ENCODE measurements at regions not wholly inside any gene's neighbourhood (a gene's known extent, or its start where the extent isn't known, plus 50 kb on each side); places are given as distances from the start of the nearest gene placed in this dataset.

GRCh38 chr5:81895307-81895706, 76.5 kb upstream of the ATG10 start:
- POLR2A ChIA-PET, result no interaction called here
- Mint-ChIP-seq H3K4me1 (ENCODE audit: low read depth) (no peaks in the 10 kb centered on the region), H3K4me3 (no peak overlapping the region), H3K9me3 (ENCODE audit: insufficient read depth) (peaks cover 5% of the 10 kb centered on the region), H3K36me3 (ENCODE audit: low read depth) (no peaks in the 10 kb centered on the region), H3K27me3 (ENCODE audit: low read depth) (no peaks in the 10 kb centered on the region), H3K27ac (no peak overlapping the region)
- CTCF ChIA-PET, result no interaction called here
- DNase-seq (no peak), ATAC-seq (no peak)

GRCh38 chr5:81893961-81894360, 77.9 kb upstream of the ATG10 start:
- no peak for DNase-seq
- Mint-ChIP-seq H3K27ac (no peak overlapping the region), H3K4me1 (ENCODE audit: low read depth) (no peaks in the 10 kb centered on the region), H3K27me3 (ENCODE audit: low read depth) (no peaks in the 10 kb centered on the region), H3K9me3 (ENCODE audit: insufficient read depth) (no peaks in the 10 kb centered on the region), H3K4me3 (no peak overlapping the region), H3K36me3 (ENCODE audit: low read depth) (no peaks in the 10 kb centered on the region)
- ATAC-seq, result no peak
- ChIA-PET CTCF (no interaction called here), POLR2A (no interaction called here)

GRCh38 chr5:81884871-81885270, 87.0 kb upstream of the ATG10 start:
- no peak for DNase-seq
- Mint-ChIP-seq H3K36me3 (ENCODE audit: low read depth) (no peaks in the 10 kb centered on the region), H3K27me3 (ENCODE audit: low read depth) (peaks cover 10% of the 10 kb centered on the region), H3K4me1 (ENCODE audit: low read depth) (no peaks in the 10 kb centered on the region), H3K4me3 (no peak overlapping the region), H3K27ac (no peak overlapping the region), H3K9me3 (ENCODE audit: insufficient read depth) (no peaks in the 10 kb centered on the region)
- CTCF ChIA-PET, result no interaction called here
- POLR2A ChIA-PET, result interaction anchor here (0.6 kb wide), 1 partner anchor 146 kb away, joined by 3 read pairs; no protein-coding TSS in a partner anchor
- ATAC-seq, result no peak

GRCh38 chr5:81883371-81883770, 88.5 kb upstream of the ATG10 start:
- CTCF ChIA-PET, result interaction anchor here (0.7 kb wide), 1 partner anchor 1249 kb away, joined by 3 read pairs; no protein-coding TSS in a partner anchor
- no peaks in the 10 kb centered on the region for H3K4me1 Mint-ChIP-seq (ENCODE audit: low read depth)
- no peak overlapping the region for H3K4me3 Mint-ChIP-seq
- POLR2A ChIA-PET, result no interaction called here
- peaks cover 12% of the 10 kb centered on the region for H3K27me3 Mint-ChIP-seq (ENCODE audit: low read depth)
- H3K27ac Mint-ChIP-seq, result no peak overlapping the region
- DNase-seq (no peak), ATAC-seq (no peak)
- H3K36me3 Mint-ChIP-seq (ENCODE audit: low read depth), result no peaks in the 10 kb centered on the region
- H3K9me3 Mint-ChIP-seq (ENCODE audit: insufficient read depth), result no peaks in the 10 kb centered on the region

GRCh38 chr5:81881595-81881994, 90.2 kb upstream of the ATG10 start:
- Mint-ChIP-seq H3K36me3 (ENCODE audit: low read depth) (no peaks in the 10 kb centered on the region), H3K27ac (no peak overlapping the region), H3K27me3 (ENCODE audit: low read depth) (peaks cover 12% of the 10 kb centered on the region), H3K4me3 (no peak overlapping the region), H3K9me3 (ENCODE audit: insufficient read depth) (no peaks in the 10 kb centered on the region), H3K4me1 (ENCODE audit: low read depth) (no peaks in the 10 kb centered on the region)
- ChIA-PET CTCF (interaction anchor here (0.7 kb wide), 1 partner anchor 294 kb away, joined by 3 read pairs; no protein-coding TSS in a partner anchor), POLR2A (no interaction called here)
- ATAC-seq (no peak), DNase-seq (no peak)

GRCh38 chr5:81879936-81880335, 91.9 kb upstream of the ATG10 start:
- Mint-ChIP-seq H3K27me3 (ENCODE audit: low read depth) (peaks cover 12% of the 10 kb centered on the region), H3K4me3 (no peak overlapping the region), H3K27ac (no peak overlapping the region), H3K9me3 (ENCODE audit: insufficient read depth) (no peaks in the 10 kb centered on the region), H3K4me1 (ENCODE audit: low read depth) (no peaks in the 10 kb centered on the region), H3K36me3 (ENCODE audit: low read depth) (no peaks in the 10 kb centered on the region)
- ATAC-seq (no peak), DNase-seq (no peak)
- ChIA-PET POLR2A (no interaction called here), CTCF (no interaction called here)

GRCh38 chr5:81878333-81878732, 93.5 kb upstream of the ATG10 start:
- H3K27me3 Mint-ChIP-seq (ENCODE audit: low read depth), result peaks cover 11% of the 10 kb centered on the region
- POLR2A ChIA-PET, result no interaction called here
- H3K36me3 Mint-ChIP-seq (ENCODE audit: low read depth), result no peaks in the 10 kb centered on the region
- H3K4me1 Mint-ChIP-seq (ENCODE audit: low read depth), result no peaks in the 10 kb centered on the region
- H3K4me3 Mint-ChIP-seq, result no peak overlapping the region
- H3K9me3 Mint-ChIP-seq (ENCODE audit: insufficient read depth), result no peaks in the 10 kb centered on the region
- H3K27ac Mint-ChIP-seq, result no peak overlapping the region
- CTCF ChIA-PET, result no interaction called here
- ATAC-seq (no peak), DNase-seq (no peak)

GRCh38 chr5:81866994-81867393, 104.8 kb upstream of the ATG10 start:
- Mint-ChIP-seq H3K9me3 (ENCODE audit: insufficient read depth) (no peaks in the 10 kb centered on the region), H3K4me1 (ENCODE audit: low read depth) (no peaks in the 10 kb centered on the region), H3K27me3 (ENCODE audit: low read depth) (peaks cover 5% of the 10 kb centered on the region), H3K27ac (no peak overlapping the region), H3K4me3 (no peak overlapping the region), H3K36me3 (ENCODE audit: low read depth) (no peaks in the 10 kb centered on the region)
- DNase-seq (no peak), ATAC-seq (no peak)
- ChIA-PET CTCF (no interaction called here), POLR2A (no interaction called here)

- Mint-ChIP-seq H3K27ac (no peak overlapping the region), H3K4me1 (ENCODE audit: low read depth) (peaks cover 4% of the 10 kb centered on the region), H3K4me3 (no peak overlapping the region), H3K36me3 (ENCODE audit: low read depth) (no peaks in the 10 kb centered on the region), H3K27me3 (ENCODE audit: low read depth) (peaks cover 5% of the 10 kb centered on the region), H3K9me3 (ENCODE audit: insufficient read depth) (no peaks in the 10 kb centered on the region)
- no peak for DNase-seq
- CTCF ChIA-PET, result interaction anchor here (1.2 kb wide), 1 partner anchor 12 kb away, joined by 3 read pairs; no protein-coding TSS in a partner anchor
- POLR2A ChIA-PET, result no interaction called here
- no peak for ATAC-seq
Measured at GRCh38 chr5:81860778-81861177, 109.9 kb upstream of the SSBP2 start.

GRCh38 chr5:81859624-81860023, 108.7 kb upstream of the SSBP2 start:
- peaks cover 2% of the 10 kb centered on the region for H3K27me3 Mint-ChIP-seq (ENCODE audit: low read depth)
- H3K36me3 Mint-ChIP-seq (ENCODE audit: low read depth), result no peaks in the 10 kb centered on the region
- H3K9me3 Mint-ChIP-seq (ENCODE audit: insufficient read depth), result no peaks in the 10 kb centered on the region
- H3K27ac Mint-ChIP-seq, result no peak overlapping the region
- POLR2A ChIA-PET, result no interaction called here
- H3K4me3 Mint-ChIP-seq, result no peak overlapping the region
- DNase-seq (no peak), ATAC-seq (no peak)
- H3K4me1 Mint-ChIP-seq (ENCODE audit: low read depth), result peaks cover 7% of the 10 kb centered on the region
- CTCF ChIA-PET, result no interaction called here

- H3K27ac Mint-ChIP-seq, result no peak overlapping the region
- CTCF ChIA-PET, result interaction anchor here (0.6 to 2.2 kb wide), 13 partner anchors 8 to 309 kb away, joined by 3 to 6 read pairs (median 3); partner anchors contain the start of gene SSBP2
- H3K4me3 Mint-ChIP-seq, result no peak overlapping the region
- H3K9me3 Mint-ChIP-seq (ENCODE audit: insufficient read depth), result no peaks in the 10 kb centered on the region
- H3K4me1 Mint-ChIP-seq (ENCODE audit: low read depth), result peaks cover 25% of the 10 kb centered on the region
- POLR2A ChIA-PET, result interaction anchor here (2.2 kb wide), 1 partner anchor 106 kb away, joined by 7 read pairs; the partner anchor contains the start of gene SSBP2
- no peaks in the 10 kb centered on the region for H3K27me3 Mint-ChIP-seq (ENCODE audit: low read depth)
- DNase-seq (peak; percentile 27), ATAC-seq (no peak)
- H3K36me3 Mint-ChIP-seq (ENCODE audit: low read depth), result no peaks in the 10 kb centered on the region
Measured at GRCh38 chr5:81856948-81857928, 106.3 kb upstream of the SSBP2 start.

GRCh38 chr5:81855591-81855990, 104.7 kb upstream of the SSBP2 start:
- Mint-ChIP-seq H3K27ac (no peak overlapping the region), H3K27me3 (ENCODE audit: low read depth) (no peaks in the 10 kb centered on the region), H3K9me3 (ENCODE audit: insufficient read depth) (no peaks in the 10 kb centered on the region), H3K4me3 (no peak overlapping the region), H3K4me1 (ENCODE audit: low read depth) (peaks cover 38% of the 10 kb centered on the region), H3K36me3 (ENCODE audit: low read depth) (peaks cover 2% of the 10 kb centered on the region)
- POLR2A ChIA-PET, result interaction anchor here (2.2 kb wide), 1 partner anchor 105 kb away, joined by 7 read pairs; the partner anchor contains the start of gene SSBP2
- CTCF ChIA-PET, result interaction anchor here (1.7 to 2.2 kb wide), 2 partner anchors 109 to 115 kb away, joined by 5 read pairs; no protein-coding TSS in a partner anchor
- ATAC-seq, result no peak
- no peak for DNase-seq
